ENCODE measurements at regions not wholly inside any gene's neighbourhood (a gene's known extent, or its start where the extent isn't known, plus 50 kb on each side); places are given as distances from the start of the nearest gene placed in this dataset.

DNA sequence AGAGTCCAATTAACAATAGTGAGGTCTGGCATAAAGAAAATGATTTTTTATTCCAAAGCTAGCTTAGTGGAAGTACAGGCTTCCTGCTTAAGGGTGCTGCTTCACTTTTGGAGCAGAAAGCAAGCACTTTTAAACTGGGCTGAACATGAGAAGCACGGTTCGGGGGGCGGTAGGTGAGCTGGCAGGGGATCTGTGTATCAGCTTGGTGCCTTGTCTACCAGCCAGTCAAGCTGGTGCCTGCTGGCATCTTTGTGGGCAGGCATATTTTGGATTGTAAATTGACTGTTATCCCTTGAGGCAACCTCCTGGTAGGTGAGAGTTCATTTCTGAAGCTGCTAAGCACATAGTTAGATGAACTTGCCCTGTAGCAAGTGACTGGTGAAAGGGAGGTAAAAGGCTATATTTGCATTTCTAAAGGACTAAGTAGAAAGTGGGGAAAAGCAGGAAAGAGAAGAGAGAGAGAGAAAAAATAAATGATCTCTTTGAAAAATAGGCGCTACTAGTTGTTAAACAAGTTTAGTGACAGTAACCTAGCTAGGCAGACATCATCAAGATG is 121.1 kb upstream of the SYT10 start:
- Mint-ChIP-seq H3K4me1 (peaks cover 17% of the 10 kb centered on the region), H3K27me3 (ENCODE audit: insufficient read depth, low read depth, poor library complexity) (peaks cover 3% of the 10 kb centered on the region), H3K9me3 (peaks cover 18% of the 10 kb centered on the region), H3K4me3 (no peak overlapping the region), H3K36me3 (ENCODE audit: low read depth) (peaks cover 9% of the 10 kb centered on the region), H3K27ac (peak overlapping the region; percentile 25)
- no peak overlapping the region; the same call in 1 of the 2 replicates for H3K27ac ChIP-seq (ENCODE audit: low read depth)
- no peaks in the 10 kb centered on the region for H3F3A ChIP-seq (replicated peaks; ENCODE audit: low read depth)
- TF ChIP-seq STAT1 (IDR thresholded peaks at IDR 0.05; ENCODE audit: unreplicated experiment) (no peak), JUNB (IDR thresholded peaks at IDR 0.05; ENCODE audit: unreplicated experiment) (no peak), EZH2phosphoT487 (IDR thresholded peaks at IDR 0.05; ENCODE audit: unreplicated experiment) (no peak), ZNF331 (CRISPR knock-in tag; IDR thresholded peaks at IDR 0.05; ENCODE audit: low read depth) (no peak), POLR2AphosphoS5 (IDR thresholded peaks at IDR 0.05; ENCODE audit: low read depth) (no peak), EZH2 (IDR thresholded peaks at IDR 0.05; ENCODE audit: low read depth, unreplicated experiment) (no peak)
- TF ChIP-seq, protein P1, sequence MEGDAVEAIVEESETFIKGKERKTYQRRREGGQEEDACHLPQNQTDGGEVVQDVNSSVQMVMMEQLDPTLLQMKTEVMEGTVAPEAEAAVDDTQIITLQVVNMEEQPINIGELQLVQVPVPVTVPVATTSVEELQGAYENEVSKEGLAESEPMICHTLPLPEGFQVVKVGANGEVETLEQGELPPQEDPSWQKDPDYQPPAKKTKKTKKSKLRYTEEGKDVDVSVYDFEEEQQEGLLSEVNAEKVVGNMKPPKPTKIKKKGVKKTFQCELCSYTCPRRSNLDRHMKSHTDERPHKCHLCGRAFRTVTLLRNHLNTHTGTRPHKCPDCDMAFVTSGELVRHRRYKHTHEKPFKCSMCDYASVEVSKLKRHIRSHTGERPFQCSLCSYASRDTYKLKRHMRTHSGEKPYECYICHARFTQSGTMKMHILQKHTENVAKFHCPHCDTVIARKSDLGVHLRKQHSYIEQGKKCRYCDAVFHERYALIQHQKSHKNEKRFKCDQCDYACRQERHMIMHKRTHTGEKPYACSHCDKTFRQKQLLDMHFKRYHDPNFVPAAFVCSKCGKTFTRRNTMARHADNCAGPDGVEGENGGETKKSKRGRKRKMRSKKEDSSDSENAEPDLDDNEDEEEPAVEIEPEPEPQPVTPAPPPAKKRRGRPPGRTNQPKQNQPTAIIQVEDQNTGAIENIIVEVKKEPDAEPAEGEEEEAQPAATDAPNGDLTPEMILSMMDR (conservative IDR thresholded peaks at IDR 0.05; ENCODE audit: low read depth in 2 of 2), result no peak
- TF ChIP-seq, protein P2, sequence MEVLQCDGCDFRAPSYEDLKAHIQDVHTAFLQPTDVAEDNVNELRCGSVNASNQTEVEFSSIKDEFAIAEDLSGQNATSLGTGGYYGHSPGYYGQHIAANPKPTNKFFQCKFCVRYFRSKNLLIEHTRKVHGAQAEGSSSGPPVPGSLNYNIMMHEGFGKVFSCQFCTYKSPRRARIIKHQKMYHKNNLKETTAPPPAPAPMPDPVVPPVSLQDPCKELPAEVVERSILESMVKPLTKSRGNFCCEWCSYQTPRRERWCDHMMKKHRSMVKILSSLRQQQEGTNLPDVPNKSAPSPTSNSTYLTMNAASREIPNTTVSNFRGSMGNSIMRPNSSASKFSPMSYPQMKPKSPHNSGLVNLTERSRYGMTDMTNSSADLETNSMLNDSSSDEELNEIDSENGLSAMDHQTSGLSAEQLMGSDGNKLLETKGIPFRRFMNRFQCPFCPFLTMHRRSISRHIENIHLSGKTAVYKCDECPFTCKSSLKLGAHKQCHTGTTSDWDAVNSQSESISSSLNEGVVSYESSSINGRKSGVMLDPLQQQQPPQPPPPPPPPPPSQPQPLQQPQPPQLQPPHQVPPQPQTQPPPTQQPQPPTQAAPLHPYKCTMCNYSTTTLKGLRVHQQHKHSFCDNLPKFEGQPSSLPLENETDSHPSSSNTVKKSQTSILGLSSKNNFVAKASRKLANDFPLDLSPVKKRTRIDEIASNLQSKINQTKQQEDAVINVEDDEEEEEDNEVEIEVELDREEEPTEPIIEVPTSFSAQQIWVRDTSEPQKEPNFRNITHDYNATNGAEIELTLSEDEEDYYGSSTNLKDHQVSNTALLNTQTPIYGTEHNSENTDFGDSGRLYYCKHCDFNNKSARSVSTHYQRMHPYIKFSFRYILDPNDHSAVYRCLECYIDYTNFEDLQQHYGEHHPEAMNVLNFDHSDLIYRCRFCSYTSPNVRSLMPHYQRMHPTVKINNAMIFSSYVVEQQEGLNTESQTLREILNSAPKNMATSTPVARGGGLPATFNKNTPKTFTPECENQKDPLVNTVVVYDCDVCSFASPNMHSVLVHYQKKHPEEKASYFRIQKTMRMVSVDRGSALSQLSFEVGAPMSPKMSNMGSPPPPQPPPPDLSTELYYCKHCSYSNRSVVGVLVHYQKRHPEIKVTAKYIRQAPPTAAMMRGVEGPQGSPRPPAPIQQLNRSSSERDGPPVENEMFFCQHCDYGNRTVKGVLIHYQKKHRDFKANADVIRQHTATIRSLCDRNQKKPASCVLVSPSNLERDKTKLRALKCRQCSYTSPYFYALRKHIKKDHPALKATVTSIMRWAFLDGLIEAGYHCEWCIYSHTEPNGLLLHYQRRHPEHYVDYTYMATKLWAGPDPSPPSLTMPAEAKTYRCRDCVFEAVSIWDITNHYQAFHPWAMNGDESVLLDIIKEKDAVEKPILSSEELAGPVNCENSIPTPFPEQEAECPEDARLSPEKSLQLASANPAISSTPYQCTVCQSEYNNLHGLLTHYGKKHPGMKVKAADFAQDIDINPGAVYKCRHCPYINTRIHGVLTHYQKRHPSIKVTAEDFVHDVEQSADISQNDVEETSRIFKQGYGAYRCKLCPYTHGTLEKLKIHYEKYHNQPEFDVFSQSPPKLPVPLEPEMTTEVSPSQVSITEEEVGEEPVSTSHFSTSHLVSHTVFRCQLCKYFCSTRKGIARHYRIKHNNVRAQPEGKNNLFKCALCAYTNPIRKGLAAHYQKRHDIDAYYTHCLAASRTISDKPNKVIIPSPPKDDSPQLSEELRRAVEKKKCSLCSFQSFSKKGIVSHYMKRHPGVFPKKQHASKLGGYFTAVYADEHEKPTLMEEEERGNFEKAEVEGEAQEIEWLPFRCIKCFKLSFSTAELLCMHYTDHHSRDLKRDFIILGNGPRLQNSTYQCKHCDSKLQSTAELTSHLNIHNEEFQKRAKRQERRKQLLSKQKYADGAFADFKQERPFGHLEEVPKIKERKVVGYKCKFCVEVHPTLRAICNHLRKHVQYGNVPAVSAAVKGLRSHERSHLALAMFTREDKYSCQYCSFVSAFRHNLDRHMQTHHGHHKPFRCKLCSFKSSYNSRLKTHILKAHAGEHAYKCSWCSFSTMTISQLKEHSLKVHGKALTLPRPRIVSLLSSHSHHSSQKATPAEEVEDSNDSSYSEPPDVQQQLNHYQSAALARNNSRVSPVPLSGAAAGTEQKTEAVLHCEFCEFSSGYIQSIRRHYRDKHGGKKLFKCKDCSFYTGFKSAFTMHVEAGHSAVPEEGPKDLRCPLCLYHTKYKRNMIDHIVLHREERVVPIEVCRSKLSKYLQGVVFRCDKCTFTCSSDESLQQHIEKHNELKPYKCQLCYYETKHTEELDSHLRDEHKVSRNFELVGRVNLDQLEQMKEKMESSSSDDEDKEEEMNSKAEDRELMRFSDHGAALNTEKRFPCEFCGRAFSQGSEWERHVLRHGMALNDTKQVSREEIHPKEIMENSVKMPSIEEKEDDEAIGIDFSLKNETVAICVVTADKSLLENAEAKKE (CRISPR knock-in tag; IDR thresholded peaks at IDR 0.05), result no peak
- peaks cover 6% of the 10 kb centered on the region; the same call in 1 of the 2 replicates for H3K4me1 ChIP-seq (ENCODE audit: insufficient read depth)
- H3K9me2 ChIP-seq (ENCODE audit: insufficient read depth), result no peaks in the 10 kb centered on the region
- H3K27me3 ChIP-seq (ENCODE audit: insufficient read depth), result no peaks in the 10 kb centered on the region
- no peak overlapping the region for H3K4me3 ChIP-seq
- peak overlapping the region; percentile 56 for H3K4me2 ChIP-seq
- H4K20me1 ChIP-seq (replicated peaks; ENCODE audit: insufficient read depth), result no peaks in the 10 kb centered on the region
- no peaks in the 10 kb centered on the region for H3K79me2 ChIP-seq (replicated peaks; ENCODE audit: insufficient read depth)
- H2AFZ ChIP-seq, result peak overlapping the region; percentile 75; the same call in 1 of the 2 replicates
- peaks cover 4% of the 10 kb centered on the region; the same call in 1 of the 2 replicates for H3K36me3 ChIP-seq (ENCODE audit: insufficient read depth)
- DNase-seq (ENCODE audit: low spot score) (peak; percentile 30), ATAC-seq (no peak; the same call in 2 of the 3 replicates)
